ENCODE measurements at regions not wholly inside any gene's neighbourhood (a gene's known extent, or its start where the extent isn't known, plus 50 kb on each side); places are given as distances from the start of the nearest gene placed in this dataset.

DNA sequence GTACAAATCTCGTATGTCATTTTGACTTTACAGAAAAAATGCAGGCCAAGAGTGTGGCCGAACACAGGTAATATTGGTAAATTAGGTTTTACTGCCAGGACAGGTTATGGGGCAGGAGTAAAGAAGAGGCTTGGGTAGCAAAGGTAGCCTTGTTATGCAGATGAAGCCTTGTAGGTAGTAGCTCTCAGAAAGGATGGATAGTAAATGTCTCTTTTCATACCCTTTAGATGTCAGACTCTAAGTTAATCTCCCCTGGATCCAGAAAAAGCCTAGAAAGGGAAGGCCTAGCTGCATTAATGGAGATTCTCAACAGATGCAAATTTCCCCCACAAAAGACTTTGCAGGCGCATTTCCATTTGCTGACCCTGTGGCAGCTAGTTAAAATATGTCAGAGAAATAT, 1445.1 kb upstream of the CADM2 start:
- TF ChIP-seq, protein P1, sequence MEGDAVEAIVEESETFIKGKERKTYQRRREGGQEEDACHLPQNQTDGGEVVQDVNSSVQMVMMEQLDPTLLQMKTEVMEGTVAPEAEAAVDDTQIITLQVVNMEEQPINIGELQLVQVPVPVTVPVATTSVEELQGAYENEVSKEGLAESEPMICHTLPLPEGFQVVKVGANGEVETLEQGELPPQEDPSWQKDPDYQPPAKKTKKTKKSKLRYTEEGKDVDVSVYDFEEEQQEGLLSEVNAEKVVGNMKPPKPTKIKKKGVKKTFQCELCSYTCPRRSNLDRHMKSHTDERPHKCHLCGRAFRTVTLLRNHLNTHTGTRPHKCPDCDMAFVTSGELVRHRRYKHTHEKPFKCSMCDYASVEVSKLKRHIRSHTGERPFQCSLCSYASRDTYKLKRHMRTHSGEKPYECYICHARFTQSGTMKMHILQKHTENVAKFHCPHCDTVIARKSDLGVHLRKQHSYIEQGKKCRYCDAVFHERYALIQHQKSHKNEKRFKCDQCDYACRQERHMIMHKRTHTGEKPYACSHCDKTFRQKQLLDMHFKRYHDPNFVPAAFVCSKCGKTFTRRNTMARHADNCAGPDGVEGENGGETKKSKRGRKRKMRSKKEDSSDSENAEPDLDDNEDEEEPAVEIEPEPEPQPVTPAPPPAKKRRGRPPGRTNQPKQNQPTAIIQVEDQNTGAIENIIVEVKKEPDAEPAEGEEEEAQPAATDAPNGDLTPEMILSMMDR (IDR thresholded peaks at IDR 0.05; ENCODE audit: low read depth, low read length) = no peak
- TF ChIP-seq POLR2A (IDR thresholded peaks at IDR 0.05; ENCODE audit: extremely low read depth, insufficient read length) (no peak), MYC (IDR thresholded peaks at IDR 0.05; ENCODE audit: low read depth, low read length) (no peak)
- TF ChIP-seq, protein P2, sequence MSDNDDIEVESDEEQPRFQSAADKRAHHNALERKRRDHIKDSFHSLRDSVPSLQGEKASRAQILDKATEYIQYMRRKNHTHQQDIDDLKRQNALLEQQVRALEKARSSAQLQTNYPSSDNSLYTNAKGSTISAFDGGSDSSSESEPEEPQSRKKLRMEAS (IDR thresholded peaks at IDR 0.05; ENCODE audit: low read depth, low read length) = no peak

Measured in NB4 (cell line).